GM21619 (cell line): ENCODE measurements at regions not wholly inside any gene's neighbourhood (a gene's known extent, or its start where the extent isn't known, plus 50 kb on each side); places are given as distances from the start of the nearest gene placed in this dataset.
A peak's percentile ranks its signal among the peaks of the same experiment; 100 is the strongest.

Source experiments
- ATAC-seq: cut with Tn5 transposase; IDR thresholded peaks from one replicate; pipeline ENCODE4 v1.9.1; 2021; ENCODE audit not compliant: unreplicated experiment

DNA sequence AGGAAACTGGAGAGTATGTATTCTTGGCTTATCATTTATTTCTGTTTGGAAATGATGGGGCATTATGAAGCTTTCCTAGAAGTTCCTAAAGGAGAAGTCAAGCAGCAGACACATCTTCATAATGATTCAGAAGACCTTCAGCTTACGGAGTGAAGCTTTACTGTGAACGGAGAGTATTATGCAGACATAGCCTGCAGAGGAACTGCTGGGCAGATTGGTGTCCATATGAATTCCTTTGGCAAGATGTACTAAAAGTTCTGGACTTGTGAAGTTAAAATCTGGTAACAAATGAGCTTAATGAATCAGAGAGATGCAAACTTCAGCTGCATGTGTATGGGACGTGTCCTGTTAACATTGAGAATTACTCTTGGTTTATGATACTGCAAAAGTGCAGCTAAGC, 60.1 kb downstream of the NABP1 start:
- no peak for ATAC-seq

DNA sequence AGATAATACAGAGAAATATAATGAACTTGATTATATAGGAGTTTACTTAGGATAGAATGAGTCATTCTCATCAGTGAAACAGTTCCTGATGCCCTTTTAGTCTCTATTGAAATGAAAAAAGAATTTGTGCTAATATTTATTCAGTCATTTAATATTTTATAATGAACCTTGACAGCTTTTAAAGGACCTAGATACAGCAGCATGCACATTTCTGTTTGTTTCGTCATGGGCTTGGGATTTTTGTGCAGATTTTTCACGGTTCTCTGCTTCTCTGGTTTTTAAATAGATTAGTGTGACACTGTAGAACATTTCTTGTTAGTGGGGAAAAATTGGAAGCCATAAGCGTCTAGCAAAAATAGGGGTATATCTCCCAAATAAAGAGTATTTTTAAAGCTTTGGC, 60.7 kb downstream of the NABP1 start:
- ATAC-seq = no peak

DNA sequence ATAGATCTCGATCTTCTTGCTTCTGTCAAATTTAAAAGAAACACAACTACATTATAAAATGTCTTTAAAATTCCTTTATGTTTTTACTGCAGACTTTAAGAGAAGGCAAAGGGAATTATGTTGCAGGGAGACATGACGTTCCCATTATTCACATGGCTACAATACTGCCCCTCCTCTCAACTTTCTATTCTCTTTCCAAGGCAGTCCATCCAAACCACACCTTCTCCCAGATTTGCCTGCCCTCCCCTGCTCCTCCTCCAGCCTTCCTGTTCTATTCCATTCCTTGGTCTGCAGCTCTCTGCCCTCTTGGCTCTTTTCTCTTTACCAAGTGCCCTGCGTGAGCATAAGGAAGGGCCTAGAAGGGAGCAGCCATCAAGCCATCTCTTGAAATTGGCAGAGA, 61.3 kb downstream of the NABP1 start:
- no peak for ATAC-seq

DNA sequence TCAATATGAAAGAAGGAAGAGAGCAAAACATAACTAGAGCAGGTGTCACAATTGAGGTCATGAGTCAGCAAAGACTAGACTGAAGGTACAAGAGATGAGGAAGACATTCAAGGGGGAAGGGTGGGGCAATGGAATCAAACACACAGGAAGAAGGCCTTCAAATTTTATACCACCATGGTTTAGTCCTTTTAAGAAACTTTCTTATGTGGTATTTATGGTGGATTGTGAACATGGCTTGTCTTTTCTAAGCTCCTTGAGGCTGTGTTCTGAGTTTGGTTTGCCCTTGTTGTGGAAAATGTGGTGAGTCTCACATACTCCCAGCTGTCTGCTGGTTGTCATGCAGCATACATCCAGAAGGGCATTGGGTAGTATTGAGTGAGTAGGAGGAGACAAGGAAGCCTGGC, 62.1 kb downstream of the NABP1 start:
- ATAC-seq = peak; percentile 87

DNA sequence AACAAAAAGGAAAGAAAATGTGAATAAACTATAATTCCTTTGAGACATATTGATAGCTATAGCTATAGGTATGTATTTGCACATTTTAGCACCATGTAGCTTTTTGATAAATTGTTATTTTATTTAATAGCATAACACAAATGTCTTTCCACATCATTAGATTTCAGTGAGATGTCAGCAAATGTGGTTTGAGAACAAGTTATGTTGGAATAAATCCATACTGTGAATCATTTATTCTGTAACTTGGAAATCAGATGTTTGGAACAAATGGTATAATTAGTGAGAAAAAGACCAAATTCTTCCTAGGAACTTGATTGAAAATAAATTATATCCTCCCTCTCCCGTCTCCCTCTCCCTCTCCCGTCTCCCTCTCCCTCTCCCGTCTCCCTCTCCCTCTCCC, 62.8 kb downstream of the NABP1 start:
- ATAC-seq = no peak

DNA sequence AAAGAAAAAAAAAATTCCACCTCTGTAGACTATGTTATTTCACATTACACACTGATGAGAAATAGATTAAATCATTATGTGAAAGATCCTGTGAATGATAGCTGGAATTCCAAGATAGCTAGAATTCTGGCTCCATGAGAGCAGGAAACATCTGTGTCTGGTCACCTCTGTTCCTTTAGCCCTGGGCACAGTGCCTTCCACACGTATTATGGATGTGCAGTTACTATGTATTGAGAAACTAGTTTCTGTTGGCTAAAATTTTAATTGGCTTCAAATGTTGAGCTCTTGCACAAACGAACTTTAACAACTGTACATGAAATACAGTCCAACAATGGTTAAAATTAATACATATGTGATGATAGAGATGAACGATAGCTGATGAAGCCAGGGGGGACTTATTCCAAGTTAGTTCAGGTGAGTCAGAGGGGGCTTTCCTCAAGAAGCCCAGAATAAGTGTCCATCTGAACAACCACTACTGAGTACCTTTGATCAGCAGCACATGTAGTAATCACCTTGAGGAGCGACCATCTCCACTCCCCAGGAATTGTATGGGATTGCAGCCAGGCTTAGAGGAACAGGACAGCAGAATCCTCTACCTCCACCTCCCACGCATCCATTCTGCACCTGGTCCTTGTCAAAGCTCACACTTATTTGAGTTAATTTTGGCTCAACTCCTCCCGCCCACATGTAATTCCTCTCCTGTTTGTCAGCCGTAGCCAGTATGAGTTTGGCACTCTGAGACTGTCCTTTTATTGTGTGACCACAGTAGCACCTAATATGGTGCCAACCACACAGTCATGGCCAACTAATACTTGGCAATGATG, 68.6 kb downstream of the NABP1 start:
- ATAC-seq = no peak

DNA sequence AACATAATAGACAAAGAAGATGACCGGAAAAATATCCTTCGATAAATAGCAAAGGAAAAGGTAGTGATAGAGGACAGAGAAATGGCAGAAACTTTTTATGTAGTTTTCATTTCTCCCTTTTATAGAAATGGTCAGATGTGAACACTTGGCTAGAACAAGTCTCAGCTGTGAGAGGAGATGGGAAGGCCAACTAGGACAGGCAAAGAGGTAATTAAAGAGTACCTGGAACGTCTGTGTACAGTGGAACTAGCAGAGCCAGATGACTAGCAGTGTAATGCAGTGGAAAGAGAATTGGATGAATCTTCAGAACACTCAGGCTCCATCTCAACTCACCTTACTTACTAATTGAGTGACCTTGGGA, 69.2 kb downstream of the NABP1 start:
- no peak for ATAC-seq

DNA sequence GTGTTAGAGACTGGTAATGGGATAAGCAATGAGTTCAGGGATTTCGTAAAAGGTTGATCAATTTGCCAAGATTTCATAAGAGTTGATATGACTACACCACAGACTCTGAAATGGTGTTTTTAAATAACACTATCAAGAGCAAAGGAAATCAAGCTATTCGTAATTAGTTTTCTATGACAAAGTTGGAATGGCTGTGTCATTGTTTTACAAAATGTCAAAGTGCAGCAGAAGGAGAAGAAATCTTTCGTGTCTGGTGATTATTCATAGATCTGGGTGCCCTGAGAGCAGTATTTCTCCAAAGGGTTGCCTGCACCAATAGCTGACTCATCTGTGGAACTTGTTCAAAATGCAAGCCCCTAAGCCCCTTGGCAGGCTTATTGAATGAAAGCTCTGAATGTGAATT, 70.1 kb downstream of the NABP1 start:
- peak; percentile 33 for ATAC-seq

DNA sequence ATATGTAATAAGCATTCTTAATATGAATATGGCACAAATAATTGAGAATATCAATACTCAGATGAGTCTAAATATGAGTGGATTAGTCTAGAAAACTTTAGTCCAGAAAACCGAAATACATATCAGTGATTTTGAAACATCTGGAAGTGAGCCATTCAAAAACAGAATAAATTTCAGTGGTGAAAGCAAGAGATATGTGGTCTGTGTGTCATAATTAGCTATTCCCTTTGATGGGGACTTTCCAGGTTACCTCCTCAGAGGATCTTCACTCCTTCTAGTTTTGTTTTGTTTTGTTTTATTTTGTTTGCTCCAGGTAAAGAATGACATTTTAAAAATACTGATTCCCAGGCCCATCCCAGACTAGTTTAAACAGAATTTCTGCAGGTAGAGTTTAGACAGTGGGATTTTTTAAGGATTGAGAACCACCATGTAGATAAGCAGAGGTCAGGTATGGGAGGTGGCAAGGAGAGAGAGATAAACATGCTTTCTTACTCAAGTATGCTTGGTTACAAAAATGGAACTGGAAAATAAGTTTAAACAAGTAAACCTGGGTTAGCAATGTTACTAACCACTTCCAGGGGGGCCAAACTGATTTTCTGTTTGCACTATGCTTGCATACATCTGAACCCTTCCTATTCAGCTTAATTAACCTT, 70.7 kb downstream of the NABP1 start:
- peak; percentile 79 for ATAC-seq

DNA sequence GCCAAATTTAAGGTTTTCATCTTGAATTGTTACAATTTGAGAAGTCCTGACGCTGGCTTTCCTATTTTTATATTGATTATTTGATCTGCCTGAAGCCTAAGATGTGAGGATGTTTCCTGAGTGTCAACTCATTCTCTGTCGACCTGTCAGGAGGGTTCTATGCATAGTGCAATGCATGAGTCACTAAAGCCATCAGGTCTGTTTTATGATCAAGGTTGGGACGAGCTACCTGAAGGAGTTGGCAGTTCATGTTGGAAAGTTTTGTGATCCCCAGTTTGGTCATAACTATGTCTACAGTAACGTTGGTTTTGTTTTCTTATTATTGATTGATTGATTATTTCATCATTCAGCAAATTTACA, 71.2 kb downstream of the NABP1 start:
- no peak for ATAC-seq

DNA sequence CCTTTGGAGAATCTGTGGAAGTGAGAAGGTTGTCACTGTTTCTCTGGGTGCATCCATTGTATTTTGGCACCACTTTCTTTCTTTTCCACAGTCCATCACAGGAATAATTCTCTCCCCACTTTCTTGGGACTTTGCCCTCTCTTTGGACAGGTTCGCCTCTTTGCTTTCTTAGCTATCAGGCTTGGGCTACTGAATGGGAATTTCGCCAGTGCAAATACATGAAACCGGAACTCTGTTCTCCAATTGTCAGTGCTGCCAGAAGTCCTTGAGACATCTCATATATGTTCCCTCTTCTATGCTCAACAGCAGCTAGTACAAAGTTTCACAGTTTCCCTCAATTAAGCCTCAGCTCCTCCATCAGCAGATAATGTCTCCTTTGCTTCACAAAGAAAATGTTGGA, 76.2 kb downstream of the NABP1 start:
- no peak for ATAC-seq

DNA sequence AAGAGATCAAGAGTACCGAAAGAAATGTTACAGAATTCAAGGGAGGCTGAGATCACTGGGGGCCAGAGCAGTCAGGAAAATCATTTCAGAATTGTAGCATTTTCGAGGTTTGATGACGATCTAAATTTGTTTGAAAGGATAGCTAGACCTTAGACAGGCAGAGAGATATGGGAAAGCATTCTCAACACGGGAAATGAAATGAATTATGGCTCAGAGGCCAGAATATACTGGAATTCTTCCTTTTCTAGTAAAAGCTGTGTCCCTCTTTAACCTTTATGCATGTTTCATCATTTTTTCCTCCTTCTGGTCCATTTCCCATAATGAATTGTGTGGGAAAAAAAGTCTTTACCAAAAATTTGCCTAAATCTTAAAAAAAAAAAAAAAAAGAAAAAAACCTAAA, 78.8 kb downstream of the NABP1 start:
- ATAC-seq = no peak

DNA sequence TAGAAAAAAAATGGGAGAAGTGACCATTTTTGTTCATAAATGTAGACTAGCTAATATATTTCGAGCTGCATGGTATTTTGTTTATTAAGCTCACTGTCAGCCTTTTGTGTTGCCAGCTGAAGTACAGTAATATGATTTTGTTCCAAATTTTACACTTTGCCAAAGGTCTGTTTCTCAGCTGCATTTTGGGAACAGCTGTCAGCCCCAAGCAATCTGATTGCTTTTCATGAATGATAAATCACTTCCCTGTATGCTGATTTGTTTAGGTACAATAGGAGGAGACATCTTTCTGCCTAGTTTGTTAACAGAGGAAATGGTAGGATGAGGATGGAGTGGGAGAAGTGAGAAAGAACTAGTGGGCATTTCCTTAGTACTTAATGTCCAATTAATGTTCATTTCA, 79.3 kb downstream of the NABP1 start:
- ATAC-seq = no peak

DNA sequence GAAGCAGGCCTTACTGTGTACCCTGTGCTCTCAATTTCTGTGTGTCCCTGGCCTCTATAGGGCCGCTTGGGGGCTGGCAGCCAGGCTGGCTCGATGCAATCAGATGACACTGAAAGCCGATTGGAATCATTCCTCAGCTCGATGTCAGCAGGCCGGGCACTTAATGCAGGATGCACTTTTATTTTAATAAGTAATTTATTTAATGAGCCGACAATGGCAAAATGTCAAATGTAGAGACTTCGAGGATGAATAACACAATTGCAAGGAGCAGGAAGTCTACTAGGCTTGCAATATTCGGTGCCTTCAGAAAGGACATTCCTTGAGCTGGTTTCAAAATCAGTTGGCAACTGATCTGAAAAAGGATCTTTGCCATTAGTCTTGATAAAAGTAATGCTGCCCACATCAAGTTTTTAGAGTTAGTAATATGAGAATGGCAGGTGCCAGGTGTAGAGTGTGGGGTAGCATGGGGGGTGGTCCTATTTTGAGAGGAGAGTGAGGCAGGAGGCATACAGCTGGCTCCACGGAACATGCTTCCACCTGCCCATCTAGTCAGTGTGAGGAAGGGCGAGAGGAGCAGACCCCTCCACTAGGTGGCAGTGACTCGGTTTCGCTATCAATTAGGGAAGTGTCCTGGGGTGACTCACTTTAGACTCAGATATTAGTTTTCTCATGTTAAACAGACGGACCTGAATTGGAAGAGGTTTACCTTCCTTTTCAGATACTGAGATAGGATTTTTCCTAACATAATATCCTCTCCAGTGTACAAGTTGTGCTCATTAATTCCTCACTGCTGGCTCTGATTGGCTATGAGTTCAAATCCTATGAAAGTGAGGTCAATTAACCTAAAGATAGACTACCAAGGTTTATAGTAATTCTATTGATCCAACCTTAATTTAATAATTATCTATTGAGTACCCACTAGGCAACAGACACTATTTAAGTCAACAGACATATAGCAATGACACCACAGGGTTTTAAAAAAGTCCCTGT, 80.9 kb downstream of the NABP1 start:
- ATAC-seq = peak; percentile 100

DNA sequence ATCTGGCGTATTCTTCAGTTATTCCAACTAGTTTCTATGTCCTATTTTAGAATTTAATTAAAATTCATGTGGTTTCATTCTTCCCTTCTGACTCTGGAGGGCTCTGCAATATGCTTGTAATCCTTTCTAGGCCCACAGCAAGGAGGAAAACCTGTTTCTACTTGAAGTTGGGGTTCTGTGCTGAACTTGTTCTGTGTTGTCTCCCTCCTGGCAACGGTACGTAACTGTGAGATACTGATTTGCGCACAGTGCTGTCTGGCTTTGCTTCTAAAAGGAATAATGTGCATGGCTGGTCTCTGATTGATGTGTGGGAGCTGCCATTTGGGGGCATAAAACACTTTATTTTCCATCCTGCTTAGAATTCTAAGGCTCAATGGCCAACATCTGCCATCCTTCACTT, 81.7 kb downstream of the NABP1 start:
- no peak for ATAC-seq

DNA sequence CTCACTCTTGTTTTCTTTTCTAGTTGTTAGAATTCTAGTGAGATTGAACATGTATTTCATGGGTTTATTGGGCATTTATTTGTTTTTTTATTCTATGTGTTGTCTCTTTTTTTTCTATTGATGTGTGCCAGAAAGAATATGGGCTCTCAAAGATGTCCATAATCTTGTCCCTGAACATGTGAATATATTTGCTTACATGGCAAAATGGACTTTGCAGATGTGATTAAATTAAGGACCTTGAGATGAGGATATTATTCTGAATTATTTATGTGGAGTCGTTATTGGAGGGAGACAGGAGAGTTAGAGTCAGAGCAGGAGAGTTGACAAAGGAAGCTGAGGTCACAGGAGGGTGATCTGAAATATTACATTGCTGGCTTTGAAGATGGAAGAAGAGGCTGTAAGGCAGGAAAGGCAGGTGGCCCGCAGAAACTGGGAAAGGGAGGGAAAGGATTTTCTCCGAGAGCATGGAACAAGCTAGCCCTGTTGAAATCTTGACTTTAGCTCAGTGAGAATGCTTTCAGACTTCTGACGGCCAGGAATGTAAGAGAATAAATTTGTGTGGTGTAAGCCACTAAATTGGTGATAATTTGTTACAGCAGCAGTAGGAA, 82.8 kb downstream of the NABP1 start:
- ATAC-seq = no peak

DNA sequence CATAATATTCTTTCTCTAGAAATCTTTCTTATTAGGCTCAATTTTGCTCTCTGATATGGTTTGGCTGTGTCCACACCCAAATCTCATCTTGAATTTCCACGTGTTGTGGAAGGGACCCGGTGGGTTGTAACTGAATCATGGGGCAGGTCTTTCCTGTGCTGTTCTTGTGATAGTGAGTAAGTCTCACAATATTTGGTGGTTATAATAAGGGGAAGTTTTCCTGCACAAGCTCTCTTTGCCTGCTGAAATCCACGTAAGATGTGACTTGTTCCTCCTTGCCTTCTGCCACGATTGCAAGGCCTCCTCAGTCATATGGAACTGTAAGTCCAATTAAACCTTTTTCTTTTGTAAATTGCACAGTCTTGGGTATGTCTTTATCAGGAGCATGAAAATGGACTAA, 73.8 kb downstream of the CAVIN2 start:
- no peak for ATAC-seq

DNA sequence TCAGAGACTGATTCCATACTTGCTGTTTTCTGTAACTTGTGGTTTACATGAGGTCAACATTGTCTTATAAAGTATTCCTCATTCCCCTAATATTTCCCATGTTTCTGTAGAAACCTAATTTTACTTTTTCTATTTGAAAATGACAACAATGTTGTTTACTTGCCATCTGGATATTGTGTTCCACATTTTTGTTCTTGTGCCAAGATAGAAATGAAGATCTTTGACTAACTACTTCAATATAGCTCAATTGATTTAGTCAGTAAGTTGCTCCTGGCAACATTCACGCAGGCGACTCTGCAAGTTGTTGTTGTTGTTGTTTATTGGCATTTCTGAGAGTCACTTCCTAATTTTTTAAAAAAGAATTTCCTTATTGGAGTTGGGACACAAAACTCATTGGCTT, 69.5 kb downstream of the CAVIN2 start:
- no peak for ATAC-seq

DNA sequence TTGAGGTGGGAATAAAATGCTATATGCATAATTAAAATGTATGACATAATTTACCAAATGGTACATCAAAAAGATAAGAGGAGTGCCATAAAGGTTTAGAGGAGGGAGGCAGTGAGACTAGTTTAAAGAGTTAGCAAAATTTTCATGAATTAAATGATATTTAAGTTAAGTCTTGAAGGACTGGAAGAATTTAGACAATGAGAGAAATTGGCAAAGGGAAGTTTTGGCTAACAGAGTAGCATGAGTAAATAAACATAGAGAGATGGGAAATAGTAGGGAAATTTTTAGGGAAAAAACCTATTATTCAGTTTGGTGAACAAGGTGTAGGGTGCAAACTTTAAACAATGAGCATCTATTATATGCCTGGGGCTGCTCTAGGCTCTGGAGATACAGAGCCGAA, 68.8 kb downstream of the CAVIN2 start:
- no peak for ATAC-seq

DNA sequence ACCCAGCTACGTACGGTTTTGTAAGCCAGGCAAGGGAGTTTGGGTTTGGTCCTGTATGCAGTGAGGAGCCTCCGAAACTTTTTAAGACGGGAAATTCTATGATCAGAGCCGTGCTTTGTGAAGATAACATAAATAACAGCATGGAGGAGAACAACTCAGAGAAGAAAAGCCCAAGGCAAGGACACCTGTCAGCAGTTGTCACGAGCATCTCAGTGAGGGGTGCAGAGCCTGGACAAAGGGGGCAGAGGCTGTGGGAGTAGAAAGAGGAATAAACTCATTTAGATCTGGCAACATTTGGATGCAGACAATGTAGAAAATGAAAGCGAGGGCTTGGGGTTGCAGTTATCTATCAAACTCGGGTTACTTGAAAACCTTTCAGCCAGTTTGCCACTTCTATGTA, 64.5 kb downstream of the CAVIN2 start:
- no peak for ATAC-seq

DNA sequence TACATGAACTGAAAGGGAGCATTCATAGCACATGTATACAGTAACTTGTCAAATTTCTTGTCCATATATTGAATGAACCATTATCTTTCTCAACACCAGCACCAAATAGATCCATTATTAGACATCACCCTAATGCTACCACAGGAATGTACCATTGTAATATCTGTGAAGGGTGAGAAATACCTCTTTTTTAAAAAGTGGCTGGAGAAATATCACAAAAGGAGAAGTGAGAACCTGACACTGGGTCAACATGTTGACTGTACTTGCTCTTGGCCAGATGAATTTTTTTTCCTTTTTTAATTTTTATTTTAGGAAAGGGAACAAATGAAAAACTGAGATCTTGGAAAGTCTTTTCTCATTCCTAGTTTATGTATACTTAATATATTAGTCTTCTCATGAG, 63.5 kb downstream of the CAVIN2 start:
- no peak for ATAC-seq
